ENCODE measurements at regions not wholly inside any gene's neighbourhood (a gene's known extent, or its start where the extent isn't known, plus 50 kb on each side); places are given as distances from the start of the nearest gene placed in this dataset.

DNA sequence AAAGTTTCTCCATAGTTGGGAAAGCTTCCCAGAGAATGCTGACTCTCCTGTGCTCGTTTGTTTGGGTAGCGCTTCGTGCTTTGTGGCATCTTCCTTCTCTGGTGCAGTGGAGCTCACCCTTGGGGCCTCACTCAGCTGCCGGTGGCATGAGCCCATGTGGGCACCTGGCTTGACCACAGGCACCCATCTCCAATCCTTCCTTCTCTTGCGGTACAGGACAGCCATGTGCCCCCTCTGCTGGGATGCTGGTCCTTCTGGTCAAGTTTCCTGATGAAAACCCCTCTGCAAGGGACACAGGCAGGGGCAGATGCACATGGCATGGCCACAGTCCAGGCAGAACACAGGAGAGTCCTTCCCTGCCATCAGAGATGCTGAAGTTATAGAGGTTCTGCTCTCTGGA lies 555.9 kb upstream of the HS6ST1 start:
- TF ChIP-seq, protein P1, sequence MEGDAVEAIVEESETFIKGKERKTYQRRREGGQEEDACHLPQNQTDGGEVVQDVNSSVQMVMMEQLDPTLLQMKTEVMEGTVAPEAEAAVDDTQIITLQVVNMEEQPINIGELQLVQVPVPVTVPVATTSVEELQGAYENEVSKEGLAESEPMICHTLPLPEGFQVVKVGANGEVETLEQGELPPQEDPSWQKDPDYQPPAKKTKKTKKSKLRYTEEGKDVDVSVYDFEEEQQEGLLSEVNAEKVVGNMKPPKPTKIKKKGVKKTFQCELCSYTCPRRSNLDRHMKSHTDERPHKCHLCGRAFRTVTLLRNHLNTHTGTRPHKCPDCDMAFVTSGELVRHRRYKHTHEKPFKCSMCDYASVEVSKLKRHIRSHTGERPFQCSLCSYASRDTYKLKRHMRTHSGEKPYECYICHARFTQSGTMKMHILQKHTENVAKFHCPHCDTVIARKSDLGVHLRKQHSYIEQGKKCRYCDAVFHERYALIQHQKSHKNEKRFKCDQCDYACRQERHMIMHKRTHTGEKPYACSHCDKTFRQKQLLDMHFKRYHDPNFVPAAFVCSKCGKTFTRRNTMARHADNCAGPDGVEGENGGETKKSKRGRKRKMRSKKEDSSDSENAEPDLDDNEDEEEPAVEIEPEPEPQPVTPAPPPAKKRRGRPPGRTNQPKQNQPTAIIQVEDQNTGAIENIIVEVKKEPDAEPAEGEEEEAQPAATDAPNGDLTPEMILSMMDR (IDR thresholded peaks at IDR 0.05; ENCODE audit: poor library complexity), result no peak
- TF ChIP-seq EZH2 (IDR thresholded peaks at IDR 0.05; ENCODE audit: borderline replicate concordance), result no peak
